ENCODE measurements at regions not wholly inside any gene's neighbourhood (a gene's known extent, or its start where the extent isn't known, plus 50 kb on each side); places are given as distances from the start of the nearest gene placed in this dataset.
A peak's percentile ranks its signal among the peaks of the same experiment; 100 is the strongest.
"Not testable (repeated sequence)": the region's sequence is repeated elsewhere in the genome, so short reads cannot be mapped to it uniquely, and the experiment has no call there.

GRCh38 chr9:97248252-97248651 is 59.2 kb upstream of the CCDC180 start:
- 59 to 61% methylated on average over 2 of the region's 2 CpGs for WGBS, 2 donors
- H3K4me3 ChIP-seq; H3K27ac ChIP-seq; H3K9me3 ChIP-seq; intact Hi-C loops (cut with DNase I); H3K36me3 ChIP-seq (replicated peaks in 1 of 2; ENCODE audit: insufficient read depth in 1 of 2, low read depth in 2 of 2); H3K27me3 ChIP-seq; ATAC-seq; DNase-seq; H3K4me1 ChIP-seq: not testable (repeated sequence)

DNA sequence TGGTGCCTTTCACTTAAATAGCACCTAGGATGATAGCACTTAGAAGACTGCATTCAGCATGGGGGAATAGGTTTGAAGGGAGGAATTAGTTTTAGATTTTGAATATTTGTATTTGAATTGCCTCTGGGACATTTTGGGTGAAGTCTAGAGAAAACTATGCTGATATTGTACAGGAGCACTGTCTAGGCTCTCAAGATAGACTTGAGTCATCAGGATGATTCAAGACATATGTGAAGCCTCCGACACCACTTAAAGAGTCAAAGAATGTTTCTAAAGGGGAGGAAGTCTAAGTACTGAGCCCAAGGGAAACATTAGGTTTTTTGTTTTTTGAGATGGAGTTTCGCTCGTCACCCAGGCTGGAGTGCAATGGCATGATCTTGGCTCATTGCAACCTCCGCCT is 63.9 kb upstream of the CCDC180 start:
- intact Hi-C loops (cut with DNase I) = no loop called here
- no peak overlapping the region for H3K4me3 ChIP-seq
- no peak for TF ChIP-seq POLR2A (IDR thresholded peaks at IDR 0.05)
- H3K27me3 ChIP-seq = no peaks in the 10 kb centered on the region
- ATAC-seq (no peak), DNase-seq (no peak)
- H3K27ac ChIP-seq = no peak overlapping the region
- WGBS, 2 donors = 93% methylated on average over 4 of the region's 4 CpGs
- no peaks in the 10 kb centered on the region for H3K9me3 ChIP-seq
- no peaks in the 10 kb centered on the region for H3K36me3 ChIP-seq (replicated peaks in 1 of 2; ENCODE audit: insufficient read depth in 1 of 2, low read depth in 2 of 2)
- peaks cover 10% of the 10 kb centered on the region for H3K4me1 ChIP-seq

DNA sequence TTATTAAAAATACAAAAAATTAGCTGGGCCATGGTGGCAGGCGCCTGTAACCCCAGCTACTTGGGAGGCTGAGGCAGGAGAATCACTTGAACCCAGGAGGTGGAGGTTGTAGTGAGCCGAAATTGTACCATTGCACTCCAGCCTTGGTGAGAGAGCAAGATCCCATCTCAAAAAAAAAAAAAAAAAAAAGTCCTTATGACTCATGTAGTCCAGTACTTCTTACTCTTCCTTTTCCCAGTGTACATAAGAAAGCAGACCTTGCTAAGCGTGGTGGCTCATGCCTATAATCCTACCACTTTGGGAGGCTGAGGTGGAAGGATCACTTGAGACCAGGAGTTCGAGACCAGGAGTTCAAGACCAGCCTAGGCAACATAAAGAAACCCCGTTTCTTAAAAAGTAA is 66.0 kb upstream of the CCDC180 start:
- DNase-seq; H3K4me3 ChIP-seq; H3K36me3 ChIP-seq (replicated peaks in 1 of 2; ENCODE audit: insufficient read depth in 1 of 2, low read depth in 2 of 2); H3K27me3 ChIP-seq; H3K27ac ChIP-seq; ATAC-seq; intact Hi-C loops (cut with DNase I); H3K9me3 ChIP-seq: not testable (repeated sequence)
- WGBS, 2 donors = 90 to 95% methylated on average over 5 of the region's 5 CpGs
- H3K4me1 ChIP-seq = peaks cover 10% of the 10 kb centered on the region

- TF ChIP-seq POLR2A (IDR thresholded peaks at IDR 0.05) (peak; percentile 20 to 68 (median 66)), CTCF (IDR thresholded peaks at IDR 0.05) (no peak)
- peak; percentile 82 to 90 (median 86) for DNase-seq
- peak overlapping the region; percentile 62 to 86 (median 72) for H3K27ac ChIP-seq
- ATAC-seq = peak; percentile 97
- intact Hi-C loops (cut with DNase I) = no loop called here
- H3K4me3 ChIP-seq = peak overlapping the region; percentile 26 to 77
- no peaks in the 10 kb centered on the region for H3K9me3 ChIP-seq
- H3K4me1 ChIP-seq = peaks cover 10% of the 10 kb centered on the region
- WGBS, 2 donors = 1 to 2% methylated on average over 29 to 57 of the region's 58 CpGs
- H3K27me3 ChIP-seq = no peaks in the 10 kb centered on the region
- no peaks in the 10 kb centered on the region for H3K36me3 ChIP-seq (replicated peaks in 1 of 2; ENCODE audit: insufficient read depth in 1 of 2, low read depth in 2 of 2)
These were observed 69.2 kb upstream of the CCDC180 start for GRCh38 chr9:97237951-97238889.

DNA sequence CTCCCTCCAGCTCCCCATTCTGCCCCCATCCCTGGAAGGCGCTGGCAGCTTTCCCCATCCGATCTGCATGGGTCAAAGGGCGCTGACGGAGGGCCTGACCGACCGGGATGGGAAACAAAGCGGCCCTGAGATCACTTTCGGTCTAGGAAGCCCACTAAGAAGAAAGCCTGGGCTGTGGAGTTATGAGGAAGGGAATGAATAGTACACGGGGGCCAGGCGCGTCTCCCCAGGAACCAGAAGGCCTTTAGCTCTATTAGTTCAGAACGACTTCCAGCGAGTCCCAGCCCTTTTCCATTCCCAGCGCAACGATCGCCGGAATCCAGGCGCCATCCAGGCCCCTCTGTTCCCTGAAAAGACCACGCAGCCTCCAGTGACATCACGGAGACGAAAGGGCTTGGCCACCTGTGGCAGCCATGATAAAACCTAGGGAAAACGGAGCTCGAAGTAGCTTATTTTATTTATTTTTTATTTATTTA is 70.1 kb upstream of the CCDC180 start:
- no peak for TF ChIP-seq CTCF (IDR thresholded peaks at IDR 0.05)
- no peak for TF ChIP-seq POLR2A (IDR thresholded peaks at IDR 0.05)
- 64 to 77% methylated on average over 14 to 18 of the region's 23 CpGs for WGBS, 2 donors
- DNase-seq = no peak
- no peak overlapping the region for H3K4me3 ChIP-seq
- peaks cover 10% of the 10 kb centered on the region for H3K4me1 ChIP-seq
- ATAC-seq = no peak
- no peaks in the 10 kb centered on the region for H3K27me3 ChIP-seq
- H3K27ac ChIP-seq = peak overlapping the region in 1 of 4 donors; percentile 86
- intact Hi-C loops (cut with DNase I) = no loop called here
- no peaks in the 10 kb centered on the region for H3K36me3 ChIP-seq (replicated peaks in 1 of 2; ENCODE audit: insufficient read depth in 1 of 2, low read depth in 2 of 2)
- H3K9me3 ChIP-seq = no peaks in the 10 kb centered on the region

GRCh38 chr9:97233009-97233400 is 74.5 kb upstream of the CCDC180 start:
- ATAC-seq; DNase-seq; H3K36me3 ChIP-seq (replicated peaks in 1 of 2; ENCODE audit: insufficient read depth in 1 of 2, low read depth in 2 of 2); intact Hi-C loops (cut with DNase I); H3K27me3 ChIP-seq; H3K9me3 ChIP-seq; H3K4me1 ChIP-seq; H3K4me3 ChIP-seq; H3K27ac ChIP-seq: not testable (repeated sequence)
- WGBS, 2 donors = 95 to 100% methylated on average over 2 of the region's 2 CpGs

DNA sequence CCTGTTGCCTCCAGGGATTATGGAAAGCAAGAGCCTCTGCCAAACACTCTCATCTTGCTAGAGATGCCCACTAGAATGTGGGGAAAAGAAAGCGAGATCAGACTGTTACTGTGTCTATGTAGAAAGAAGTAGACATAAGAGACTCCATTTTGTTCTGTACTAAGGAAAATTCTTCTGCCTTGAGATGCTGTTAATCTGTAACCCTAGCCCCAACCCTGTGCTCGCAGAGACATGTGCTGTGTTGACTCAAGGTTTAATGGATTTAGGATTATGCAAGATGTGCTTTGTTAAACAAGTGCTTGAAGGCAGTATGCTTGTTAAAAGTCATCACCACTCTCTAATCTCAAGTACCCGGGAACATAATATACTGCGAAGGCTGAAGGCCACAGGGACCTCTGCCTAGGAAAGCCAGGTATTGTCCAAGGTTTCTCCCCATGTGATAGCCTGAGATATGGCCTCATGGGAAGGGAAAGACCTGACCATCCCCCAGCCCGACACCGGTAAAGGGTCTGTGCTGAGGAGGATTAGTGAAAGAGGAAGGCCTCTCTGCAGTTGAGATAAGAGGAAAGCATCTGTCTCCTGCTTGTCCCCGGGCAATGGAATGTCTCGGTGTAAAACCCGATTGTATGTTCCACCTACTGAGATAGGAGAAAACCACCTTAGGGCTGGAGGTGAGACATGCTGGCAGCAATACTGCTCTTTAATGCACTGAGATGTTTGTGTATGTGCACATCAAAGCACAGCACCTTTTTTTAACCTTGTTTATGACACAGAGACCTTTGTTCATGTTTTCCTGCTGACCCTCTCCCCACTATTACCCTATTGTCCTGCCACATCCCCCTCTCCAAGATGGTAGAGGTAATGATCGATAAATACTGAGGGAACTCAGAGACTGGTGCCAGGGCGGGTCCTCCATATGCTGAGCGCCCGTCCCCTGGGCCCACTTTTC is 75.1 kb upstream of the CCDC180 start:
- ATAC-seq; H3K27me3 ChIP-seq; H3K4me3 ChIP-seq; intact Hi-C loops (cut with DNase I); H3K9me3 ChIP-seq; H3K4me1 ChIP-seq; H3K27ac ChIP-seq; H3K36me3 ChIP-seq (replicated peaks in 1 of 2; ENCODE audit: insufficient read depth in 1 of 2, low read depth in 2 of 2); DNase-seq: not testable (repeated sequence)
- WGBS, 2 donors = 59 to 63% methylated on average over 13 of the region's 13 CpGs

GRCh38 chr9:97222393-97222792 is 85.1 kb upstream of the CCDC180 start:
- H3K4me3 ChIP-seq; H3K27ac ChIP-seq; H3K27me3 ChIP-seq; intact Hi-C loops (cut with DNase I); ATAC-seq; H3K36me3 ChIP-seq (replicated peaks in 1 of 2; ENCODE audit: insufficient read depth in 1 of 2, low read depth in 2 of 2); H3K9me3 ChIP-seq: not testable (repeated sequence)
- peaks cover 21% of the 10 kb centered on the region for H3K4me1 ChIP-seq
- peak; percentile 58 to 79 (median 66) for DNase-seq
- WGBS, 2 donors = 3% methylated on average over 10 to 21 of the region's 21 CpGs
